Esophagus squamous epithelium (tissue), 5 donors: ENCODE measurements at regions not wholly inside any gene's neighbourhood (a gene's known extent, or its start where the extent isn't known, plus 50 kb on each side); places are given as distances from the start of the nearest gene placed in this dataset.

ENCODE experiments used
- DNase-seq: peaks from one replicate; lab custom pipeline; 2025; lab: John Stamatoyannopoulos, UW
- H3K27ac ChIP-seq, 4 donors: fragments of 200-600 bp; sonication (generic); one replicate each; pipeline ENCODE4 v1.5.1; 2016 to 2019; ENCODE audit warnings: mild to moderate bottlenecking in 1 of 4
- H3K27me3 ChIP-seq, 4 donors: fragments of 200-600 bp; sonication (generic); 1 replicate in 3 of 4; 2 replicates in 1 of 4; pipeline versions ENCODE4 v1.5.1 to v1.6.0; 2017 to 2021; ENCODE audit warnings: antibody characterized with exemption in 1 of 4
- H3K36me3 ChIP-seq, 3 donors: fragments of 200-600 bp; sonication (generic); one replicate each; pipeline ENCODE4 v1.5.1; 2016 to 2019
- H3K4me1 ChIP-seq, 3 donors: fragments of 200-600 bp; sonication (generic); one replicate each; pipeline ENCODE4 v1.5.1; 2017 to 2019
- H3K4me3 ChIP-seq, 4 donors: fragments of 200-600 bp; sonication (generic); 1 replicate in 3 of 4; 2 replicates in 1 of 4; pipeline ENCODE4 v1.5.1; 2016 to 2019; ENCODE audit warnings: mild to moderate bottlenecking in 2 of 4, moderate library complexity in 1 of 4
- H3K9me3 ChIP-seq, 3 donors: fragments of 200-600 bp; sonication (generic); one replicate each; pipeline ENCODE4 v1.5.1; 2016 to 2019
- POLR2A ChIP-seq, 4 donors: fragments of 450-650 bp; IDR thresholded peaks; one replicate each; pipeline ENCODE4 v1.6.1; 2017; ENCODE audit warnings: antibody characterized with exemption in 4 of 4, mild to moderate bottlenecking in 4 of 4, moderate library complexity in 3 of 4
- WGBS, 2 donors: methylation state at CpG; one replicate each; pipeline ENCODE4 v1.1.5; 2018; 5-methylcytosine and 5-hydroxymethylcytosine counted together
- intact Hi-C: fragments of 100-400 bp; cut with DNase I; formaldehyde crosslinking; loops from one replicate; pipeline ENCODE4 v1.15.0; 2022
- TF ChIP-seq, protein P1 (sequence below), 6 experiments: fragments of 450-650 bp in 4 of 6; fragments of 200-600 bp in 2 of 6; sonication (generic) in 2 of 6; IDR thresholded peaks; one replicate each; pipeline ENCODE4 v1.5.1; 2016 to 2019; ENCODE audit warnings: antibody characterized with exemption in 6 of 6, mild to moderate bottlenecking in 4 of 6, moderate library complexity in 4 of 6
- donor health status: DM: yes; HTN: yes; CAD: no.

DNA sequence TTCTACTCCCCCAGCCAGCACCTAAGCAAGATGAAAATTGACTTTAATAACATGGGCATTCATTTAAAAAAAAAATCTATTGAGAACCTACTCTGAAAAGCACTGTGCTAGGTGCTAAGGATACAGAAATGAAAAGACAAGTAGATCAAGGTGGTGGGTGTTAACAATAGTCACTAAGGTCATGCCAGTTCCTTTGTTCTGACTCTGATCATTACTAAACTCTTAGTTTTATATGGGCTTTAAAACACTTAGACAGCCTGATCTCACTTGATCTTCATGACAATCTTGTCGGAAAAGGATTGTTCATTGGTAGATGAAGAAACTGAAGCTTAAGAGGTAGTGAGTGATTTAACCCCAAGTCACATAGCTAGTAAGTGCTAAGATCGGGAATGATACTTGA lies 285.7 kb upstream of the PRDM1 start:
- DNase-seq, result no peak
- TF ChIP-seq, protein P1, sequence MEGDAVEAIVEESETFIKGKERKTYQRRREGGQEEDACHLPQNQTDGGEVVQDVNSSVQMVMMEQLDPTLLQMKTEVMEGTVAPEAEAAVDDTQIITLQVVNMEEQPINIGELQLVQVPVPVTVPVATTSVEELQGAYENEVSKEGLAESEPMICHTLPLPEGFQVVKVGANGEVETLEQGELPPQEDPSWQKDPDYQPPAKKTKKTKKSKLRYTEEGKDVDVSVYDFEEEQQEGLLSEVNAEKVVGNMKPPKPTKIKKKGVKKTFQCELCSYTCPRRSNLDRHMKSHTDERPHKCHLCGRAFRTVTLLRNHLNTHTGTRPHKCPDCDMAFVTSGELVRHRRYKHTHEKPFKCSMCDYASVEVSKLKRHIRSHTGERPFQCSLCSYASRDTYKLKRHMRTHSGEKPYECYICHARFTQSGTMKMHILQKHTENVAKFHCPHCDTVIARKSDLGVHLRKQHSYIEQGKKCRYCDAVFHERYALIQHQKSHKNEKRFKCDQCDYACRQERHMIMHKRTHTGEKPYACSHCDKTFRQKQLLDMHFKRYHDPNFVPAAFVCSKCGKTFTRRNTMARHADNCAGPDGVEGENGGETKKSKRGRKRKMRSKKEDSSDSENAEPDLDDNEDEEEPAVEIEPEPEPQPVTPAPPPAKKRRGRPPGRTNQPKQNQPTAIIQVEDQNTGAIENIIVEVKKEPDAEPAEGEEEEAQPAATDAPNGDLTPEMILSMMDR (IDR thresholded peaks at IDR 0.05), result no peak
- no peak for TF ChIP-seq POLR2A (IDR thresholded peaks at IDR 0.05)
- Histone ChIP-seq H3K27ac (peak overlapping the region in 3 of 4 donors; percentile 28 to 86 (median 35)), H3K4me3 (no peak overlapping the region), H3K9me3 (no peaks in the 10 kb centered on the region), H3K36me3 (no peaks in the 10 kb centered on the region), H3K4me1 (peaks cover 5 to 57% (median 23%) of the 10 kb centered on the region in 3 donors), H3K27me3 (no peaks in the 10 kb centered on the region)
- intact Hi-C loops, result no loop called here
- 73 to 77% methylated on average over 2 of the region's 2 CpGs for WGBS, 2 donors

DNA sequence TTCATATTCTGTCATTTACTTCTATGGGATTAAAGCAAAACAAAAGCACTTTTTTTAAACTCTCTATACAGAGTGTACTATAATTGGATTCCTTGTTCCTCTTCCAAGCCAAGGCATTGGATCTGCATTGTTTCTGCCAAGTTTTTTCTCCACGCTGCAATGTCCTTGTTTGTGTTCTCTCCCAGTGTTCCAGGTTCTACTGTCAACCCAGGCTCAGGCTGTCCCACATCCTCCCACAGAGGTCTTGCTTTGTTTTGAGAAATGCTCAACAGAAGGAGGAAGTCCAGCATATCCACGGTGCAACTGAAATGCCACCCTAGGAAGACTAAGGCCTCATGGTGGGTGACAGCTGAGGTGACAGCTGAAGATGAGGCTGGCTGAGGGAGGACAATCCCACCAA lies 287.1 kb upstream of the PRDM1 start:
- H3K27me3 ChIP-seq, result no peaks in the 10 kb centered on the region
- 44 to 46% methylated on average over 1 to 2 of the region's 2 CpGs for WGBS, 2 donors
- no peaks in the 10 kb centered on the region for H3K36me3 ChIP-seq
- H3K27ac ChIP-seq, result peak overlapping the region; percentile 62 to 87 (median 84)
- TF ChIP-seq POLR2A (IDR thresholded peaks at IDR 0.05), result no peak
- TF ChIP-seq, protein P1 (IDR thresholded peaks at IDR 0.05), result no peak
- no peaks in the 10 kb centered on the region for H3K9me3 ChIP-seq
- no peak overlapping the region for H3K4me3 ChIP-seq
- no peak for DNase-seq
- peaks cover 5 to 62% (median 28%) of the 10 kb centered on the region in 3 donors for H3K4me1 ChIP-seq
- intact Hi-C loops, result no loop called here

DNA sequence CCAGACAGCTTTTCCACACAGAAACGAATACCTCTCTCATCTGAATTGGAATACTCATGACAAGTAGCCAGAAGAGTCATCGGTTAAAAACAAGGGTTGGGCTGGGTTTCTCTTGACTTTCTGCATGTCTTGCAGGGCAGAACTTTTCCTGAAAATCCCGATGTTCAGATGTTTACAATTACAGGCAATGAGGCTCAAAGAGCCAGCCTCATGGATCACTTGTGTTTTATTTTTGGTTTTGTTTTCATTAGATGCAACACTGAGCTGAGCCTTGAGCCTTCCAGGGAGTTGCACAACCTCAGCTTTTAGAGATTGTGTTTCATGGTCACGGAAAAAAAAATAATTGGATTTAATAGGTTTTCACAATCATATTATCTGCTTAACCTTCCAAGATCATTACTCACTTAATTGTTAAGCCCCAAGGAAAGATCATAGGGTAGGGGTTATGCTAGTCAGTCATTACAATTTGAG lies 288.1 kb upstream of the PRDM1 start:
- TF ChIP-seq, protein P1 (IDR thresholded peaks at IDR 0.05), result no peak
- no peak for TF ChIP-seq POLR2A (IDR thresholded peaks at IDR 0.05)
- DNase-seq, result no peak
- peak overlapping the region in 1 of 4 donors; percentile 25 for H3K4me3 ChIP-seq
- H3K27ac ChIP-seq, result peak overlapping the region; percentile 62 to 87 (median 84)
- H3K36me3 ChIP-seq, result no peaks in the 10 kb centered on the region
- H3K9me3 ChIP-seq, result no peaks in the 10 kb centered on the region
- H3K4me1 ChIP-seq, result peaks cover 5 to 63% (median 32%) of the 10 kb centered on the region in 3 donors
- 30 to 45% methylated on average over 4 of the region's 4 CpGs for WGBS, 2 donors
- intact Hi-C loops, result no loop called here
- H3K27me3 ChIP-seq, result no peaks in the 10 kb centered on the region

DNA sequence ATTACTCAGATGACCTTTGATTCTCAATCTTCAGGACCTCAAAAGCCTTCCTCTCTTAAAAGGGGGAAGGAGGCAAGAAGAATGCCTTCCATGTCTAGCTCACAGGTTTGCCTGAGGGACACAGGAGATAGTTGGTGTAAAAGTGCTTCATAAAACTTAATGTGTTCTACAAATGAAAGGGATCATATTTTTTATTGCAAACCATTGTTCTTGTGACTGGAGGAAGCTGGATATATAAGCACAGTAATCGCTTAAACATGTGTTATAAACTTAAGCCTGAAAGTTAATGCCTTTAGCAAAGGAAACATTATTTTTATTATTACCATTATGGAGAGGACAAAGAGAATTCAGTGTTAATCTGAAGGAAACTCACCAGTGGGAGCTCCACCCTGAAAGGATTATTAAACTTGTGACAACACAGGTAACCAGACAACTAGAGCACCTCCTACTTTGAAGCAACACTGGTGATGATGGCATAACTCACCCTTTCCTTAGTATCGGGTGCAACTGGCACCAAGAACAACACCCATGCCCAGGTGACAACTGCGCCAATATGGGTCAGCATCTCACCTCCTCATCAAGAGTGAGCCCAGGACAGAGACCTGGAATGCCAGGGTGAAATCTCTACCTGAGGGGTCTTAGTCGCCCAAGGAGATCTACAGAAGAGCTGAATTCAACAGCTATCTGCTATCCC lies 288.7 kb upstream of the PRDM1 start:
- peak overlapping the region; percentile 62 to 87 (median 84) for H3K27ac ChIP-seq
- 72 to 74% methylated on average over 4 of the region's 4 CpGs for WGBS, 2 donors
- DNase-seq, result no peak

More for the DNA sequence above, 288.7 kb upstream of the PRDM1 start:
- Histone ChIP-seq H3K4me1 (peaks cover 5 to 67% (median 32%) of the 10 kb centered on the region in 3 donors), H3K36me3 (no peaks in the 10 kb centered on the region), H3K27me3 (no peaks in the 10 kb centered on the region), H3K4me3 (peak overlapping the region in 1 of 4 donors; percentile 25), H3K9me3 (no peaks in the 10 kb centered on the region)
- intact Hi-C loops, result no loop called here
- no peak for TF ChIP-seq POLR2A (IDR thresholded peaks at IDR 0.05)
- TF ChIP-seq, protein P1 (IDR thresholded peaks at IDR 0.05), result no peak
